Lower leg skin (tissue), 3 donors: ENCODE measurements at regions not wholly inside any gene's neighbourhood (a gene's known extent, or its start where the extent isn't known, plus 50 kb on each side); places are given as distances from the start of the nearest gene placed in this dataset.
"Not testable (repeated sequence)": the region's sequence is repeated elsewhere in the genome, so short reads cannot be mapped to it uniquely, and the experiment has no call there.

Experiments used
- POLR2A ChIP-seq, 2 donors: fragments of 450-650 bp; IDR thresholded peaks; one replicate each; pipeline ENCODE4 v1.6.1; 2016 to 2017; ENCODE audit warnings: antibody characterized with exemption in 2 of 2, mild to moderate bottlenecking in 1 of 2, moderate library complexity in 1 of 2
- TF ChIP-seq, protein P1 (sequence below), 3 donors: fragments of 450-650 bp; IDR thresholded peaks; one replicate each; pipeline ENCODE4 v1.5.1; 2016; ENCODE audit warnings: antibody characterized with exemption in 3 of 3, mild to moderate bottlenecking in 3 of 3, moderate library complexity in 2 of 3

DNA sequence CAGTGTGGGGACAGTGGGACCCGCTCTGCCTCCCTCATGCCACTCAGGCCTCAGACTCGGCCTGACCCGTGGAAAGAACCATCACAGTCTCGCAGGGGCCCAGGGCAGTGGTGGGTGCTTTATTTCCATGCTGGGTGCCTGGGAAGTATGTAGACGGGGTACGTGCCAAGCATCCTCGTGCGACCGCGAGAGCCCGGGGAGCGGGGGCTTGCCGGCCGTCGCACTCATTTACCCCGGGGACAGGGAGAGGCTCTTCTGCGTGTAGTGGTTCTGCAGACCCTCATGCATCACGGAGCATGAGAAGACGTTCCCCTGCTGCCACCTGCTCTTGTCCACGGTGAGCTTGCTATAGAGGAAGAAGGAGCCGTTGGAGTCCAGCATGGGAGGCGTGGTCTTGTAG lies 141.6 kb downstream of the TMEM121 start:
- TF ChIP-seq, protein P1, sequence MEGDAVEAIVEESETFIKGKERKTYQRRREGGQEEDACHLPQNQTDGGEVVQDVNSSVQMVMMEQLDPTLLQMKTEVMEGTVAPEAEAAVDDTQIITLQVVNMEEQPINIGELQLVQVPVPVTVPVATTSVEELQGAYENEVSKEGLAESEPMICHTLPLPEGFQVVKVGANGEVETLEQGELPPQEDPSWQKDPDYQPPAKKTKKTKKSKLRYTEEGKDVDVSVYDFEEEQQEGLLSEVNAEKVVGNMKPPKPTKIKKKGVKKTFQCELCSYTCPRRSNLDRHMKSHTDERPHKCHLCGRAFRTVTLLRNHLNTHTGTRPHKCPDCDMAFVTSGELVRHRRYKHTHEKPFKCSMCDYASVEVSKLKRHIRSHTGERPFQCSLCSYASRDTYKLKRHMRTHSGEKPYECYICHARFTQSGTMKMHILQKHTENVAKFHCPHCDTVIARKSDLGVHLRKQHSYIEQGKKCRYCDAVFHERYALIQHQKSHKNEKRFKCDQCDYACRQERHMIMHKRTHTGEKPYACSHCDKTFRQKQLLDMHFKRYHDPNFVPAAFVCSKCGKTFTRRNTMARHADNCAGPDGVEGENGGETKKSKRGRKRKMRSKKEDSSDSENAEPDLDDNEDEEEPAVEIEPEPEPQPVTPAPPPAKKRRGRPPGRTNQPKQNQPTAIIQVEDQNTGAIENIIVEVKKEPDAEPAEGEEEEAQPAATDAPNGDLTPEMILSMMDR (IDR thresholded peaks at IDR 0.05): not testable (repeated sequence)
- TF ChIP-seq POLR2A (IDR thresholded peaks at IDR 0.05): not testable (repeated sequence)
